Mesendoderm (in vitro differentiated cells): ENCODE measurements at regions not wholly inside any gene's neighbourhood (a gene's known extent, or its start where the extent isn't known, plus 50 kb on each side); places are given as distances from the start of the nearest gene placed in this dataset.
A peak's percentile ranks its signal among the peaks of the same experiment; 100 is the strongest.

Experiments
- DNase-seq: peaks from one replicate; pipeline ENCODE4 v3.0.0; 2013
- H2AK5ac ChIP-seq: 2 replicates; pipeline ENCODE4 v1.6.1; 2013; ENCODE audit warnings: low read length, inconsistent platforms
- H2BK120ac ChIP-seq: 2 replicates; pipeline ENCODE4 v1.6.1; 2013; ENCODE audit warnings: low read depth, mild to moderate bottlenecking, low read length, moderate library complexity, mixed read lengths
- H2BK15ac ChIP-seq: replicated peaks from 2 replicates; pipeline ENCODE4 v1.6.1; 2013; ENCODE audit warnings: low read depth, mild to moderate bottlenecking, moderate library complexity
- H2BK5ac ChIP-seq: 2 replicates; pipeline ENCODE4 v1.6.1; 2013; ENCODE audit warnings: low read length, inconsistent platforms
- H3K18ac ChIP-seq: 2 replicates; pipeline ENCODE4 v1.6.1; 2013; ENCODE audit warnings: mild to moderate bottlenecking, low read length, mixed read lengths
- H3K23ac ChIP-seq: one replicate; pipeline ENCODE4 v1.6.1; 2013; ENCODE audit warnings: low read length
- H3K27ac ChIP-seq: 2 replicates; pipeline ENCODE4 v1.5.1; 2013; ENCODE audit warnings: low read depth, mild to moderate bottlenecking, inconsistent platforms, low read length, moderate library complexity
- H3K27me3 ChIP-seq: 2 replicates; pipeline ENCODE4 v1.6.1; 2013; ENCODE audit warnings: low read length, control low read depth, mild to moderate bottlenecking, inconsistent platforms; ENCODE audit not compliant: insufficient read depth, poor library complexity
- H3K36me3 ChIP-seq: 2 replicates; pipeline ENCODE4 v1.6.1; 2013; ENCODE audit warnings: low read length, inconsistent platforms; ENCODE audit not compliant: control insufficient read depth, insufficient read depth
- H3K4ac ChIP-seq: one replicate; pipeline ENCODE4 v1.6.1; 2013; ENCODE audit warnings: low read depth, mild to moderate bottlenecking, low read length, moderate library complexity
- H3K4me1 ChIP-seq: 2 replicates; pipeline ENCODE4 v1.6.1; 2013; ENCODE audit warnings: low read depth, low read length, inconsistent platforms; ENCODE audit not compliant: control insufficient read depth
- H3K4me2 ChIP-seq: 2 replicates; pipeline ENCODE4 v1.6.1; 2013; ENCODE audit warnings: low read length
- H3K4me3 ChIP-seq: 2 replicates; pipeline ENCODE4 v1.5.1; 2013; ENCODE audit warnings: mild to moderate bottlenecking, low read length
- H3K56ac ChIP-seq: one replicate; pipeline ENCODE4 v1.6.1; 2013; ENCODE audit warnings: low read length
- H3K79me1 ChIP-seq: 2 replicates; pipeline ENCODE4 v1.6.1; 2013; ENCODE audit warnings: low read length, inconsistent platforms
- H3K79me2 ChIP-seq: 2 replicates; pipeline ENCODE4 v1.6.1; 2013; ENCODE audit warnings: mild to moderate bottlenecking, low read length; ENCODE audit not compliant: control insufficient read depth, insufficient read depth
- H3K9ac ChIP-seq: 2 replicates; pipeline ENCODE4 v1.6.1; 2013; ENCODE audit warnings: low read length, inconsistent platforms
- H4K5ac ChIP-seq: one replicate; pipeline ENCODE4 v1.6.1; 2013; ENCODE audit warnings: low read length
- H4K8ac ChIP-seq: one replicate; pipeline ENCODE4 v1.6.1; 2013; ENCODE audit warnings: low read depth, mild to moderate bottlenecking, control low read depth, low read length, moderate library complexity
- WGBS: extraction: QIAGEN DNeasy Blood & Tissue Kit; methylation state at CpG from one replicate; pipeline ENCODE4 v1.1.7; 2013; ENCODE audit warnings: low lambda C conversion rate, missing lambda C conversion rate; ENCODE audit not compliant: insufficient coverage; ENCODE audit errors: extremely low coverage; 5-methylcytosine and 5-hydroxymethylcytosine counted together

GRCh38 chr9:28264368-28264767, 691.1 kb upstream of the C9orf72 start:
- Histone ChIP-seq H3K4ac (no peak overlapping the region), H4K8ac (no peak overlapping the region), H3K79me2 (no peaks in the 10 kb centered on the region), H3K56ac (no peak overlapping the region), H3K36me3 (no peaks in the 10 kb centered on the region), H2BK5ac (no peak overlapping the region), H4K5ac (no peak overlapping the region), H3K27ac (no peak overlapping the region), H2AK5ac (no peak overlapping the region), H3K4me2 (no peak overlapping the region), H3K27me3 (no peaks in the 10 kb centered on the region), H3K9ac (no peak overlapping the region), H3K18ac (no peak overlapping the region), H3K79me1 (no peaks in the 10 kb centered on the region), H3K23ac (no peak overlapping the region), H3K4me1 (no peaks in the 10 kb centered on the region), H2BK15ac (no peak overlapping the region), H3K4me3 (no peak overlapping the region), H2BK120ac (no peak overlapping the region)
- DNase-seq = no peak
- 100% methylated on average over 1 of the region's 4 CpGs for WGBS

- no peak overlapping the region for H3K56ac ChIP-seq
- H3K4me3 ChIP-seq = no peak overlapping the region
- no peak overlapping the region for H3K9ac ChIP-seq
- 100% methylated on average over 1 of the region's 6 CpGs for WGBS
- H3K4ac ChIP-seq = no peak overlapping the region
- H2BK5ac ChIP-seq = no peak overlapping the region
- H3K79me2 ChIP-seq = no peaks in the 10 kb centered on the region
- no peak overlapping the region for H4K8ac ChIP-seq
- H2BK15ac ChIP-seq = no peak overlapping the region
- H3K4me1 ChIP-seq = no peaks in the 10 kb centered on the region
- H4K5ac ChIP-seq = no peak overlapping the region
- no peak overlapping the region for H3K4me2 ChIP-seq
- H3K18ac ChIP-seq = no peak overlapping the region
- no peak overlapping the region for H2BK120ac ChIP-seq
- H3K27ac ChIP-seq = no peak overlapping the region
- no peaks in the 10 kb centered on the region for H3K27me3 ChIP-seq
- H2AK5ac ChIP-seq = no peak overlapping the region
- no peaks in the 10 kb centered on the region for H3K36me3 ChIP-seq
- H3K79me1 ChIP-seq = no peaks in the 10 kb centered on the region
- H3K23ac ChIP-seq = no peak overlapping the region
- DNase-seq = no peak
Measured at GRCh38 chr9:28267351-28267750, 694.1 kb upstream of the C9orf72 start.

GRCh38 chr9:28270156-28270555, 696.9 kb upstream of the C9orf72 start:
- Histone ChIP-seq H2BK5ac (no peak overlapping the region), H3K36me3 (no peaks in the 10 kb centered on the region), H3K79me1 (no peaks in the 10 kb centered on the region), H4K5ac (no peak overlapping the region), H3K18ac (peak overlapping the region; percentile 42), H3K27me3 (no peaks in the 10 kb centered on the region), H3K4me3 (no peak overlapping the region), H2BK15ac (no peak overlapping the region), H2BK120ac (no peak overlapping the region), H3K79me2 (no peaks in the 10 kb centered on the region), H4K8ac (peak overlapping the region; percentile 13), H3K27ac (no peak overlapping the region), H3K4me2 (no peak overlapping the region), H3K23ac (no peak overlapping the region), H3K4me1 (no peaks in the 10 kb centered on the region), H3K56ac (no peak overlapping the region), H3K4ac (no peak overlapping the region), H3K9ac (no peak overlapping the region), H2AK5ac (no peak overlapping the region)
- DNase-seq = peak; percentile 73
- no CpG with 5 or more reads among the region's 4 CpGs for WGBS

GRCh38 chr9:28272127-28272526, 698.8 kb upstream of the C9orf72 start:
- H4K5ac ChIP-seq = no peak overlapping the region
- no peak overlapping the region for H3K4me3 ChIP-seq
- H3K18ac ChIP-seq = no peak overlapping the region
- WGBS = no CpG with 5 or more reads among the region's 4 CpGs
- H3K4me2 ChIP-seq = no peak overlapping the region
- no peak overlapping the region for H3K56ac ChIP-seq
- H2AK5ac ChIP-seq = no peak overlapping the region
- H3K79me2 ChIP-seq = no peaks in the 10 kb centered on the region
- H3K4me1 ChIP-seq = no peaks in the 10 kb centered on the region
- no peak overlapping the region for H2BK120ac ChIP-seq
- H3K4ac ChIP-seq = no peak overlapping the region
- no peak for DNase-seq
- no peak overlapping the region for H3K23ac ChIP-seq
- H2BK5ac ChIP-seq = no peak overlapping the region
- H3K9ac ChIP-seq = no peak overlapping the region
- no peaks in the 10 kb centered on the region for H3K27me3 ChIP-seq
- no peak overlapping the region for H4K8ac ChIP-seq
- H2BK15ac ChIP-seq = no peak overlapping the region
- H3K27ac ChIP-seq = no peak overlapping the region
- H3K79me1 ChIP-seq = no peaks in the 10 kb centered on the region
- H3K36me3 ChIP-seq = no peaks in the 10 kb centered on the region

- Histone ChIP-seq H3K79me2 (no peaks in the 10 kb centered on the region), H3K9ac (no peak overlapping the region), H3K18ac (no peak overlapping the region), H3K79me1 (no peaks in the 10 kb centered on the region), H2BK120ac (no peak overlapping the region), H2BK15ac (no peak overlapping the region), H2BK5ac (no peak overlapping the region), H3K4me2 (no peak overlapping the region), H4K8ac (no peak overlapping the region), H3K56ac (no peak overlapping the region), H3K36me3 (no peaks in the 10 kb centered on the region), H3K23ac (no peak overlapping the region), H2AK5ac (no peak overlapping the region), H3K27ac (no peak overlapping the region), H3K27me3 (no peaks in the 10 kb centered on the region), H3K4me1 (no peaks in the 10 kb centered on the region), H3K4ac (no peak overlapping the region), H3K4me3 (no peak overlapping the region), H4K5ac (no peak overlapping the region)
- whole genome bisulfite sequencing = no CpG with 5 or more reads among the region's 4 CpGs
- DNase-seq = no peak
Measured at GRCh38 chr9:28287455-28287854, 714.2 kb upstream of the C9orf72 start.

GRCh38 chr9:28289746-28290145, 716.5 kb upstream of the C9orf72 start:
- Histone ChIP-seq H3K4me2 (no peak overlapping the region), H2BK5ac (no peak overlapping the region), H3K36me3 (no peaks in the 10 kb centered on the region), H3K79me2 (no peaks in the 10 kb centered on the region), H2AK5ac (no peak overlapping the region), H3K23ac (no peak overlapping the region), H3K4ac (no peak overlapping the region), H3K9ac (no peak overlapping the region), H4K8ac (no peak overlapping the region), H3K4me1 (no peaks in the 10 kb centered on the region), H3K79me1 (no peaks in the 10 kb centered on the region), H3K27me3 (no peaks in the 10 kb centered on the region), H3K18ac (no peak overlapping the region), H2BK15ac (no peak overlapping the region), H4K5ac (no peak overlapping the region), H2BK120ac (no peak overlapping the region), H3K4me3 (no peak overlapping the region), H3K56ac (no peak overlapping the region), H3K27ac (no peak overlapping the region)
- DNase-seq = no peak
